ENCODE measurements at regions not wholly inside any gene's neighbourhood (a gene's known extent, or its start where the extent isn't known, plus 50 kb on each side); places are given as distances from the start of the nearest gene placed in this dataset.
A peak's percentile ranks its signal among the peaks of the same experiment; 100 is the strongest.
"Not testable (repeated sequence)": the region's sequence is repeated elsewhere in the genome, so short reads cannot be mapped to it uniquely, and the experiment has no call there.

DNA sequence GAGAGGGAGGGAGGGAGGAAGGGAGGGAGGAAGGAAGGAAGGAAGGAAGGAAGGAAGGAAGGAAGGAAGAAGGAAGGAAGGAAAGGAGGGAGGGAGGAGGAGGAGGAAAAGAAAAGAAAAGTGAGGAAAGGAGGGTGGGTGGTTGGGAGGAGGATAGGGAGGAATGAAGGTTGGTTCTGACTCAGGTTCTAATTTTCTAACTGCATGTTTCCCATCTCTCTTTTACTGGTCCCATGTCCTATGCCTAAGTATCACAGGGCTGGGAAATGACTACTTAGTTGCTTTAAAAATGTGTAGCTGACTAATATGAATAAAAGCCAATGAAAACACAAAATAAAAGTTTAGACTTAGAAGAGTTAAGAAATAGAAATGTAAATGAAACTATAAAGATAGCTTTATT lies 890.9 kb upstream of the POT1 start:
- Histone ChIP-seq H3K4me3 (no peak overlapping the region), H3K27ac (ENCODE audit: low read depth in 1 of 2, low read length in 1 of 2) (no peak overlapping the region), H3K9ac (ENCODE audit: insufficient read depth in 1 of 2, low read length in 2 of 2) (no peak overlapping the region), H3K27me3 (ENCODE audit: control insufficient read depth in 3 of 3, insufficient read depth in 3 of 3, low read length in 2 of 3) (no peaks in the 10 kb centered on the region), H3K4me1 (ENCODE audit: control insufficient read depth in 5 of 5, insufficient read depth in 5 of 5, low read length in 5 of 5) (no peaks in the 10 kb centered on the region), H3K9me3 (ENCODE audit: control insufficient read depth in 4 of 4, insufficient read depth in 3 of 4, low read length in 3 of 4) (no peaks in the 10 kb centered on the region), H3K36me3 (ENCODE audit: control insufficient read depth in 4 of 4, insufficient read depth in 4 of 4, low read length in 4 of 4) (no peaks in the 10 kb centered on the region)
- DNase-seq (no peak), ATAC-seq (ENCODE audit: insufficient read depth, low FRiP score) (no peak)
- TF ChIP-seq, protein P1, sequence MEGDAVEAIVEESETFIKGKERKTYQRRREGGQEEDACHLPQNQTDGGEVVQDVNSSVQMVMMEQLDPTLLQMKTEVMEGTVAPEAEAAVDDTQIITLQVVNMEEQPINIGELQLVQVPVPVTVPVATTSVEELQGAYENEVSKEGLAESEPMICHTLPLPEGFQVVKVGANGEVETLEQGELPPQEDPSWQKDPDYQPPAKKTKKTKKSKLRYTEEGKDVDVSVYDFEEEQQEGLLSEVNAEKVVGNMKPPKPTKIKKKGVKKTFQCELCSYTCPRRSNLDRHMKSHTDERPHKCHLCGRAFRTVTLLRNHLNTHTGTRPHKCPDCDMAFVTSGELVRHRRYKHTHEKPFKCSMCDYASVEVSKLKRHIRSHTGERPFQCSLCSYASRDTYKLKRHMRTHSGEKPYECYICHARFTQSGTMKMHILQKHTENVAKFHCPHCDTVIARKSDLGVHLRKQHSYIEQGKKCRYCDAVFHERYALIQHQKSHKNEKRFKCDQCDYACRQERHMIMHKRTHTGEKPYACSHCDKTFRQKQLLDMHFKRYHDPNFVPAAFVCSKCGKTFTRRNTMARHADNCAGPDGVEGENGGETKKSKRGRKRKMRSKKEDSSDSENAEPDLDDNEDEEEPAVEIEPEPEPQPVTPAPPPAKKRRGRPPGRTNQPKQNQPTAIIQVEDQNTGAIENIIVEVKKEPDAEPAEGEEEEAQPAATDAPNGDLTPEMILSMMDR (IDR thresholded peaks at IDR 0.05; ENCODE audit: control extremely low read depth, extremely low read depth), result no peak

GRCh38 chr7:125814100-125814499 lies 884.5 kb upstream of the POT1 start:
- TF ChIP-seq, protein P1 (IDR thresholded peaks at IDR 0.05; ENCODE audit: control extremely low read depth, extremely low read depth), result no peak
- no peaks in the 10 kb centered on the region for H3K4me1 ChIP-seq (ENCODE audit: control insufficient read depth in 5 of 5, insufficient read depth in 5 of 5, low read length in 5 of 5)
- H3K27me3 ChIP-seq (ENCODE audit: control insufficient read depth in 3 of 3, insufficient read depth in 3 of 3, low read length in 2 of 3), result no peaks in the 10 kb centered on the region
- WGBS, 2 donors, result 53 to 67% methylated on average over 2 of the region's 2 CpGs
- no peak for ATAC-seq (ENCODE audit: insufficient read depth, low FRiP score)
- no peak overlapping the region for H3K9ac ChIP-seq (ENCODE audit: insufficient read depth in 1 of 2, low read length in 2 of 2)
- H3K27ac ChIP-seq (ENCODE audit: low read depth in 1 of 2, low read length in 1 of 2), result no peak overlapping the region
- H3K9me3 ChIP-seq (ENCODE audit: control insufficient read depth in 4 of 4, insufficient read depth in 3 of 4, low read length in 3 of 4), result no peaks in the 10 kb centered on the region
- no peak for DNase-seq
- H3K36me3 ChIP-seq (ENCODE audit: control insufficient read depth in 4 of 4, insufficient read depth in 4 of 4, low read length in 4 of 4), result no peaks in the 10 kb centered on the region
- H3K4me3 ChIP-seq, result no peak overlapping the region

- DNase-seq, result peak in 1 of 3 donors; percentile 1
- not testable (repeated sequence) for H3K9ac ChIP-seq (ENCODE audit: insufficient read depth in 1 of 2, low read length in 2 of 2); H3K36me3 ChIP-seq (ENCODE audit: control insufficient read depth in 4 of 4, insufficient read depth in 4 of 4, low read length in 4 of 4); H3K9me3 ChIP-seq (ENCODE audit: control insufficient read depth in 4 of 4, insufficient read depth in 3 of 4, low read length in 3 of 4); H3K27me3 ChIP-seq (ENCODE audit: control insufficient read depth in 3 of 3, insufficient read depth in 3 of 3, low read length in 2 of 3); H3K27ac ChIP-seq (ENCODE audit: low read depth in 1 of 2, low read length in 1 of 2); H3K4me1 ChIP-seq (ENCODE audit: control insufficient read depth in 5 of 5, insufficient read depth in 5 of 5, low read length in 5 of 5); H3K4me3 ChIP-seq; ATAC-seq (ENCODE audit: insufficient read depth, low FRiP score)
- 97% methylated on average over 4 of the region's 4 CpGs for WGBS, 2 donors
Measured at GRCh38 chr7:125806491-125806890, 876.9 kb upstream of the POT1 start.

DNA sequence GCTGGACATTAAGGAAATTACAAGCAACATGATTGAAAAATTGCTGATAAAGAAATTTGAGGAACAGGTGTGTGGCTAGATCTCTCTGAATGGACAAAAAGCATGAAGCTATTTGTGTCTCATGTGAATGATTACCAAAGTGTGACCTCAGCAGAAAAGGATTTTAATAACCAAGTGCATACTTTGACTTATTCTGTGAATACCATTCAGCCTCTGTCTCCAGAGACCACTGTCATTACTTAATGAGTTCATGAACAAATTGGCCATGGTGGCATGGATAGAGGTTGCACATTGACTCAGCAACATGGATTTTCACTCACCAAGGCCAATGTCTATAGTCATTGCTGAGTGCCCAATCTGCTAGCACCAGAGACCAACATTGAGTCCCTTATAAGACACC lies 874.6 kb upstream of the POT1 start:
- no peaks in the 10 kb centered on the region for H3K27me3 ChIP-seq (ENCODE audit: control insufficient read depth in 3 of 3, insufficient read depth in 3 of 3, low read length in 2 of 3)
- H3K9ac ChIP-seq (ENCODE audit: insufficient read depth in 1 of 2, low read length in 2 of 2), result no peak overlapping the region
- ATAC-seq (ENCODE audit: insufficient read depth, low FRiP score), result no peak
- H3K4me1 ChIP-seq (ENCODE audit: control insufficient read depth in 5 of 5, insufficient read depth in 5 of 5, low read length in 5 of 5), result no peaks in the 10 kb centered on the region
- H3K4me3 ChIP-seq, result no peak overlapping the region
- DNase-seq, result no peak
- TF ChIP-seq, protein P1 (IDR thresholded peaks at IDR 0.05; ENCODE audit: control extremely low read depth, extremely low read depth), result no peak
- H3K36me3 ChIP-seq (ENCODE audit: control insufficient read depth in 4 of 4, insufficient read depth in 4 of 4, low read length in 4 of 4), result no peaks in the 10 kb centered on the region
- H3K27ac ChIP-seq (ENCODE audit: low read depth in 1 of 2, low read length in 1 of 2), result no peak overlapping the region
- H3K9me3 ChIP-seq (ENCODE audit: control insufficient read depth in 4 of 4, insufficient read depth in 3 of 4, low read length in 3 of 4), result no peaks in the 10 kb centered on the region

All from lung (tissue), 11 donors.